WTC11 (cell line): ENCODE measurements at regions not wholly inside any gene's neighbourhood (a gene's known extent, or its start where the extent isn't known, plus 50 kb on each side); places are given as distances from the start of the nearest gene placed in this dataset.

Experiments used
- ATAC-seq: fragments of 200-7000 bp; cut with Tn5 transposase; 2 replicates; pipeline ENCODE4 v1.10.0; 2021; ENCODE audit warnings: mild to moderate bottlenecking, moderate library complexity
- CTCF ChIA-PET: fragments of 300-600 bp; sonication (Branson Sonifier 250); formaldehyde crosslinking; loops from one replicate; lab custom pipeline; 2021; ENCODE audit warnings: antibody characterized with exemption; lab: Charles Lee
- POLR2A ChIA-PET: fragments of 350-600 bp; sonication (Branson Sonifier 250); formaldehyde crosslinking; loops from one replicate; lab custom pipeline; 2021; ENCODE audit warnings: antibody characterized with exemption; lab: Charles Lee
- DNase-seq: peaks from one replicate; pipeline ENCODE4 v3.0.0; 2021; ENCODE audit warnings: low spot score
- H3K27ac Mint-ChIP-seq: 2 replicates; pipeline ENCODE4 v1.8.0; 2021; ENCODE audit warnings: mixed read lengths
- H3K27me3 Mint-ChIP-seq: 2 replicates; pipeline ENCODE4 v1.8.0; 2021; ENCODE audit warnings: low read depth, mild to moderate bottlenecking, moderate library complexity, mixed read lengths
- H3K36me3 Mint-ChIP-seq: 2 replicates; pipeline ENCODE4 v1.8.0; 2021; ENCODE audit warnings: mixed read lengths
- H3K4me1 Mint-ChIP-seq: 2 replicates; pipeline ENCODE4 v1.8.0; 2022; ENCODE audit warnings: mixed read lengths
- H3K4me3 Mint-ChIP-seq: 2 replicates; pipeline ENCODE4 v1.8.0; 2021; ENCODE audit warnings: mild to moderate bottlenecking, moderate library complexity, mixed read lengths
- H3K9me3 Mint-ChIP-seq: 2 replicates; pipeline ENCODE4 v1.8.0; 2021; ENCODE audit warnings: mixed read lengths
- ARID4B ChIP-seq: sonication (generic); formaldehyde crosslinking; IDR thresholded peaks from 2 replicates; pipeline ENCODE4 v1.8.0; 2023; ENCODE audit warnings: missing genetic modification reagents, mild to moderate bottlenecking, borderline replicate concordance
- ATF1 ChIP-seq: sonication (generic); formaldehyde crosslinking; IDR thresholded peaks from 2 replicates; pipeline ENCODE4 v1.8.1; 2023; ENCODE audit warnings: mild to moderate bottlenecking, moderate library complexity, missing genetic modification reagents
- ATF2 ChIP-seq: sonication (generic); formaldehyde crosslinking; IDR thresholded peaks from 2 replicates; pipeline ENCODE4 v1.8.1; 2022; ENCODE audit warnings: low read depth, missing genetic modification reagents, borderline replicate concordance
- CREM ChIP-seq: sonication (generic); formaldehyde crosslinking; IDR thresholded peaks from 2 replicates; pipeline ENCODE4 v1.8.1; 2022; ENCODE audit warnings: mild to moderate bottlenecking, missing genetic modification reagents, moderate library complexity
- E2F4 ChIP-seq: sonication (generic); formaldehyde crosslinking; IDR thresholded peaks from 2 replicates; pipeline ENCODE4 v1.8.1; 2022; ENCODE audit warnings: low read depth, mild to moderate bottlenecking, moderate library complexity, missing genetic modification reagents, borderline replicate concordance
- EMX1 ChIP-seq: fragments of 250-450 bp; sonication (Bioruptor Pico); IDR thresholded peaks from 2 replicates; pipeline ENCODE4 v1.8.0; 2021; ENCODE audit warnings: mild to moderate bottlenecking
- FOXJ3 ChIP-seq: sonication (generic); formaldehyde crosslinking; IDR thresholded peaks from 2 replicates; pipeline ENCODE4 v1.9.0; 2021; ENCODE audit warnings: missing genetic modification reagents, mild to moderate bottlenecking, borderline replicate concordance
- GTF2I ChIP-seq: fragments of 250-450 bp; sonication (Bioruptor Pico); conservative IDR thresholded peaks from 2 replicates; pipeline ENCODE4 v1.4.0; 2021; ENCODE audit warnings: mild to moderate bottlenecking
- HMGA2 ChIP-seq: fragments of 250-450 bp; sonication (Bioruptor Pico); IDR thresholded peaks from 2 replicates; pipeline ENCODE4 v1.4.0; 2021; ENCODE audit warnings: mild to moderate bottlenecking, moderate library complexity
- IRF1 ChIP-seq: sonication (generic); formaldehyde crosslinking; IDR thresholded peaks from 2 replicates; pipeline ENCODE4 v1.8.0; 2023; ENCODE audit warnings: missing genetic modification reagents
- IRF2 ChIP-seq: sonication (generic); formaldehyde crosslinking; IDR thresholded peaks from 2 replicates; pipeline ENCODE4 v1.8.0; 2022; ENCODE audit warnings: low read depth, missing genetic modification reagents, borderline replicate concordance
- MAX ChIP-seq: sonication (generic); formaldehyde crosslinking; IDR thresholded peaks from 2 replicates; pipeline ENCODE4 v1.8.0; 2022; ENCODE audit warnings: mild to moderate bottlenecking, missing genetic modification reagents
- NR3C1 ChIP-seq: sonication (generic); formaldehyde crosslinking; conservative IDR thresholded peaks from 2 replicates; pipeline ENCODE4 v1.8.1; 2023; ENCODE audit warnings: low read depth, mild to moderate bottlenecking, missing genetic modification reagents
- RORB ChIP-seq: fragments of 250-450 bp; sonication (Bioruptor Pico); IDR thresholded peaks from 2 replicates; pipeline ENCODE4 v1.9.0; 2021; ENCODE audit warnings: mild to moderate bottlenecking
- SMAD3 ChIP-seq: sonication (generic); formaldehyde crosslinking; IDR thresholded peaks from 2 replicates; pipeline ENCODE4 v1.8.0; 2022; ENCODE audit warnings: missing genetic modification reagents, mild to moderate bottlenecking, borderline replicate concordance
- TEAD4 ChIP-seq: sonication (generic); formaldehyde crosslinking; IDR thresholded peaks from 2 replicates; pipeline ENCODE4 v1.8.0; 2022; ENCODE audit warnings: mild to moderate bottlenecking, missing genetic modification reagents
- ZBTB21 ChIP-seq: sonication (generic); formaldehyde crosslinking; IDR thresholded peaks from 2 replicates; pipeline ENCODE4 v1.8.1; 2023; ENCODE audit warnings: mild to moderate bottlenecking, missing genetic modification reagents, borderline replicate concordance
- ZNF219 ChIP-seq: sonication (generic); formaldehyde crosslinking; IDR thresholded peaks from 2 replicates; pipeline ENCODE4 v1.8.0; 2023; ENCODE audit warnings: missing genetic modification reagents, mild to moderate bottlenecking, borderline replicate concordance
- ZNF263 ChIP-seq: sonication (generic); formaldehyde crosslinking; IDR thresholded peaks from 2 replicates; pipeline ENCODE4 v1.8.1; 2022; ENCODE audit warnings: low read depth, mild to moderate bottlenecking, moderate library complexity, missing genetic modification reagents
- TF ChIP-seq, protein P1 (sequence below): sonication (generic); formaldehyde crosslinking; IDR thresholded peaks from 2 replicates; pipeline ENCODE4 v1.8.1; 2022; ENCODE audit warnings: mild to moderate bottlenecking, missing genetic modification reagents, moderate library complexity, borderline replicate concordance
- TF ChIP-seq, protein P2 (sequence below): sonication (generic); formaldehyde crosslinking; IDR thresholded peaks from 2 replicates; pipeline ENCODE4 v1.8.0; 2022; ENCODE audit warnings: missing genetic modification reagents

GRCh38 chr3:159219231-159219630, 417.4 kb downstream of the MFSD1 start (continued):
- TF ChIP-seq IRF2 (no peak), IRF1 (CRISPR knock-in tag) (no peak), NR3C1 (CRISPR knock-in tag) (no peak), CREM (CRISPR knock-in tag) (no peak), MAX (CRISPR knock-in tag) (no peak), FOXJ3 (CRISPR knock-in tag) (no peak), SMAD3 (no peak), ATF1 (CRISPR knock-in tag) (no peak)

DNA sequence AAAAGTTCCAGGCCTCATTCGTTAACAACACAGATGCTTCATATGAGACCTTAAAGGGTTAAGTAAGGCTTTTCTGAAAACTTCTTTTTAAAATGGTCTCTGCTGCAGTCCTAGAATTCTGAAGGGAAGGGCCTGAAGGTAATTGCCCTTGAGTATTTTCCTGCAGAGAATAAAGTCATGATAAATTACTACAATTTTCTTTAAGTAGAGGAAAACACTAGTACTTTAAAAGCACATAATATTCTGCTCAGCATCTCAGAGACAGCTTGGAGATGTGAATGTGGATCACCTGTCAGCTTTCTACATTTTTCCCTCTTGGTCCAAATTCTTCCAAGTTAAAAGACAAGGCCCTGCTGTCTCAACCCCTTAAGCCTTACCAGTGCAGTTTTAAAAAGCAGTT, 419.5 kb downstream of the MFSD1 start:
- H3K4me1 Mint-ChIP-seq, result 0 out of 2 replicates have a peak, but pooled peaks cover 2% of the 10 kb centered on the region
- DNase-seq, result no peak
- H3K36me3 Mint-ChIP-seq, result no peaks in the 10 kb centered on the region
- no peaks in the 10 kb centered on the region for H3K27me3 Mint-ChIP-seq
- CTCF ChIA-PET, result no interaction called here
- POLR2A ChIA-PET, result no interaction called here
- H3K27ac Mint-ChIP-seq, result no peak overlapping the region
- no peaks in the 10 kb centered on the region for H3K9me3 Mint-ChIP-seq
- ATAC-seq, result no peak
- TF ChIP-seq, protein P1, sequence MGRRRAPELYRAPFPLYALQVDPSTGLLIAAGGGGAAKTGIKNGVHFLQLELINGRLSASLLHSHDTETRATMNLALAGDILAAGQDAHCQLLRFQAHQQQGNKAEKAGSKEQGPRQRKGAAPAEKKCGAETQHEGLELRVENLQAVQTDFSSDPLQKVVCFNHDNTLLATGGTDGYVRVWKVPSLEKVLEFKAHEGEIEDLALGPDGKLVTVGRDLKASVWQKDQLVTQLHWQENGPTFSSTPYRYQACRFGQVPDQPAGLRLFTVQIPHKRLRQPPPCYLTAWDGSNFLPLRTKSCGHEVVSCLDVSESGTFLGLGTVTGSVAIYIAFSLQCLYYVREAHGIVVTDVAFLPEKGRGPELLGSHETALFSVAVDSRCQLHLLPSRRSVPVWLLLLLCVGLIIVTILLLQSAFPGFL (CRISPR knock-in tag), result no peak
- TF ChIP-seq EMX1 (CRISPR knock-in tag) (no peak), HMGA2 (CRISPR knock-in tag) (no peak)
- no peak overlapping the region for H3K4me3 Mint-ChIP-seq

DNA sequence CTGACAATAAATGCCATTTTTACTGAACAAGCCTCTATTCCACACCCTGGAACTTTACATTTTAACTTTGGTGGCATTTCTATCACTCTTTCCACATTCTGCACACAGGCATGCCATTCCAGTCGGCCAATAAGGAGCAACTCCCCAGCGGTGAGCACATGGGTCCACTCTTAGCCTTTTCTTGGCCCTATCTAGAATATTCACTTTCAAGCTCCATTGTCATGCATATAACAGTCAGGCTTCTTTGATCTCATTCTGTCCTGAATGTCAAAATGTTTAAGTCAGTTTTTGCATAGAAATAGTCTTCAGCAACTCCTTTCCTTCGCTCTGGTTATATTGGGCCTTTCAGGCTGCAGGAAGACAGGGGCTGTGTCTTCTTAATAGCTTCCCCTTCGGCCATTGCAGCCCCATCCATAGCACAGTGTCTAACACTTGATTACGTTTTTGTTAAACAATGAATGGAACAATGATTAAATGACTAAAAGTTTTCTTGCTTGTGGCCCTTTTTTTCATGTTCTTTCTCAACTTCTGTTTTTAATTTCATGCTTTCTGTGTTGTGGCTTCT, 427.3 kb downstream of the MFSD1 start:
- no peak for DNase-seq
- peaks cover 9% of the 10 kb centered on the region for H3K9me3 Mint-ChIP-seq
- no peak for TF ChIP-seq ZNF263 (CRISPR knock-in tag)
- no peak for TF ChIP-seq SMAD3
- TF ChIP-seq, protein P2, sequence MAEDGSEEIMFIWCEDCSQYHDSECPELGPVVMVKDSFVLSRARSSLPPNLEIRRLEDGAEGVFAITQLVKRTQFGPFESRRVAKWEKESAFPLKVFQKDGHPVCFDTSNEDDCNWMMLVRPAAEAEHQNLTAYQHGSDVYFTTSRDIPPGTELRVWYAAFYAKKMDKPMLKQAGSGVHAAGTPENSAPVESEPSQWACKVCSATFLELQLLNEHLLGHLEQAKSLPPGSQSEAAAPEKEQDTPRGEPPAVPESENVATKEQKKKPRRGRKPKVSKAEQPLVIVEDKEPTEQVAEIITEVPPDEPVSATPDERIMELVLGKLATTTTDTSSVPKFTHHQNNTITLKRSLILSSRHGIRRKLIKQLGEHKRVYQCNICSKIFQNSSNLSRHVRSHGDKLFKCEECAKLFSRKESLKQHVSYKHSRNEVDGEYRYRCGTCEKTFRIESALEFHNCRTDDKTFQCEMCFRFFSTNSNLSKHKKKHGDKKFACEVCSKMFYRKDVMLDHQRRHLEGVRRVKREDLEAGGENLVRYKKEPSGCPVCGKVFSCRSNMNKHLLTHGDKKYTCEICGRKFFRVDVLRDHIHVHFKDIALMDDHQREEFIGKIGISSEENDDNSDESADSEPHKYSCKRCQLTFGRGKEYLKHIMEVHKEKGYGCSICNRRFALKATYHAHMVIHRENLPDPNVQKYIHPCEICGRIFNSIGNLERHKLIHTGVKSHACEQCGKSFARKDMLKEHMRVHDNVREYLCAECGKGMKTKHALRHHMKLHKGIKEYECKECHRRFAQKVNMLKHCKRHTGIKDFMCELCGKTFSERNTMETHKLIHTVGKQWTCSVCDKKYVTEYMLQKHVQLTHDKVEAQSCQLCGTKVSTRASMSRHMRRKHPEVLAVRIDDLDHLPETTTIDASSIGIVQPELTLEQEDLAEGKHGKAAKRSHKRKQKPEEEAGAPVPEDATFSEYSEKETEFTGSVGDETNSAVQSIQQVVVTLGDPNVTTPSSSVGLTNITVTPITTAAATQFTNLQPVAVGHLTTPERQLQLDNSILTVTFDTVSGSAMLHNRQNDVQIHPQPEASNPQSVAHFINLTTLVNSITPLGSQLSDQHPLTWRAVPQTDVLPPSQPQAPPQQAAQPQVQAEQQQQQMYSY, result no peak
- TF ChIP-seq ARID4B (CRISPR knock-in tag), result no peak
- TF ChIP-seq ATF2, result no peak
- TF ChIP-seq RORB (CRISPR knock-in tag), result no peak
- no peak for TF ChIP-seq ZNF219 (CRISPR knock-in tag)
- no peak for TF ChIP-seq ZBTB21
- TF ChIP-seq TEAD4 (CRISPR knock-in tag), result no peak
- TF ChIP-seq GTF2I (CRISPR knock-in tag), result no peak
- TF ChIP-seq E2F4, result no peak

More for the DNA sequence above, 427.3 kb downstream of the MFSD1 start:
- peaks cover 6% of the 10 kb centered on the region for H3K36me3 Mint-ChIP-seq
- H3K27ac Mint-ChIP-seq, result 0 out of 2 replicates have a peak overlapping the region, but pooled peaks have one; percentile 42
- ChIA-PET CTCF (no interaction called here), POLR2A (no interaction called here)
- ATAC-seq, result peak; percentile 43; the same call in 1 of the 2 replicates
- no peak overlapping the region for H3K4me3 Mint-ChIP-seq
- H3K4me1 Mint-ChIP-seq, result peaks cover 7% of the 10 kb centered on the region
- no peaks in the 10 kb centered on the region for H3K27me3 Mint-ChIP-seq
